Body of pancreas (tissue), 4 donors: ENCODE measurements at regions not wholly inside any gene's neighbourhood (a gene's known extent, or its start where the extent isn't known, plus 50 kb on each side); places are given as distances from the start of the nearest gene placed in this dataset.

ENCODE experiments used
- ATAC-seq: fragments of 150-250 bp; one replicate; pipeline ENCODE4 v1.9.1; 2016
- DNase-seq, 4 donors: peaks; one replicate each; pipeline ENCODE4 v3.0.0-alpha.2; 2019
- H3K27ac ChIP-seq, 4 donors: fragments of 200-600 bp; sonication (generic); 1 replicate in 3 of 4; 2 replicates in 1 of 4; pipeline versions ENCODE4 v1.5.1 to v1.6.1; 2016 to 2019; ENCODE audit warnings: mild to moderate bottlenecking in 1 of 4, mixed read lengths in 1 of 4, moderate library complexity in 1 of 4
- H3K27me3 ChIP-seq, 2 donors: fragments of 200-600 bp; sonication (generic); one replicate each; pipeline ENCODE4 v1.6.0; 2016; ENCODE audit warnings: mild to moderate bottlenecking in 1 of 2
- H3K36me3 ChIP-seq, 2 donors: fragments of 200-600 bp; sonication (generic); replicated peaks in 1 of 2; 2 replicates each; pipeline ENCODE4 v1.5.1; 2016; ENCODE audit warnings: low read depth in 2 of 2; ENCODE audit not compliant: insufficient read depth in 1 of 2
- H3K4me1 ChIP-seq: fragments of 200-600 bp; sonication (generic); one replicate; pipeline ENCODE4 v1.6.0; 2016
- H3K4me3 ChIP-seq, 2 donors: fragments of 200-600 bp; sonication (generic); 1 replicate in 1 of 2; 2 replicates in 1 of 2; pipeline ENCODE4 v1.5.1; 2016 to 2019
- H3K9me3 ChIP-seq, 3 donors: fragments of 200-600 bp; sonication (generic); 1 replicate in 2 of 3; 2 replicates in 1 of 3; pipeline ENCODE4 v1.5.1; 2016
- POLR2A ChIP-seq, 3 donors: fragments of 450-650 bp; IDR thresholded peaks; one replicate each; pipeline ENCODE4 v1.6.1; 2016; ENCODE audit warnings: antibody characterized with exemption in 3 of 3, mild to moderate bottlenecking in 2 of 3
- WGBS, 2 donors: methylation state at CpG; one replicate each; pipeline ENCODE4 v1.1.5; 2017; 5-methylcytosine and 5-hydroxymethylcytosine counted together
- intact Hi-C: fragments of 100-400 bp; cut with DNase I; formaldehyde crosslinking; loops from one replicate; pipeline ENCODE4 v1.15.1; 2023
- TF ChIP-seq, protein P1 (sequence below), 7 experiments: fragments of 450-650 bp in 4 of 7; fragments of 200-600 bp in 3 of 7; sonication (generic) in 3 of 7; IDR thresholded peaks; one replicate each; pipeline ENCODE4 v1.5.1; 2016 to 2019; ENCODE audit warnings: antibody characterized with exemption in 7 of 7

- Histone ChIP-seq H3K9me3 (no peaks in the 10 kb centered on the region), H3K36me3 (no peaks in the 10 kb centered on the region), H3K27ac (no peak overlapping the region), H3K27me3 (no peaks in the 10 kb centered on the region), H3K4me3 (no peak overlapping the region), H3K4me1 (no peaks in the 10 kb centered on the region)
- no peak for TF ChIP-seq POLR2A (IDR thresholded peaks at IDR 0.05)
- TF ChIP-seq, protein P1, sequence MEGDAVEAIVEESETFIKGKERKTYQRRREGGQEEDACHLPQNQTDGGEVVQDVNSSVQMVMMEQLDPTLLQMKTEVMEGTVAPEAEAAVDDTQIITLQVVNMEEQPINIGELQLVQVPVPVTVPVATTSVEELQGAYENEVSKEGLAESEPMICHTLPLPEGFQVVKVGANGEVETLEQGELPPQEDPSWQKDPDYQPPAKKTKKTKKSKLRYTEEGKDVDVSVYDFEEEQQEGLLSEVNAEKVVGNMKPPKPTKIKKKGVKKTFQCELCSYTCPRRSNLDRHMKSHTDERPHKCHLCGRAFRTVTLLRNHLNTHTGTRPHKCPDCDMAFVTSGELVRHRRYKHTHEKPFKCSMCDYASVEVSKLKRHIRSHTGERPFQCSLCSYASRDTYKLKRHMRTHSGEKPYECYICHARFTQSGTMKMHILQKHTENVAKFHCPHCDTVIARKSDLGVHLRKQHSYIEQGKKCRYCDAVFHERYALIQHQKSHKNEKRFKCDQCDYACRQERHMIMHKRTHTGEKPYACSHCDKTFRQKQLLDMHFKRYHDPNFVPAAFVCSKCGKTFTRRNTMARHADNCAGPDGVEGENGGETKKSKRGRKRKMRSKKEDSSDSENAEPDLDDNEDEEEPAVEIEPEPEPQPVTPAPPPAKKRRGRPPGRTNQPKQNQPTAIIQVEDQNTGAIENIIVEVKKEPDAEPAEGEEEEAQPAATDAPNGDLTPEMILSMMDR (IDR thresholded peaks at IDR 0.05), result no peak
- no peak for ATAC-seq
- 75 to 89% methylated on average over 4 of the region's 4 CpGs for WGBS, 2 donors
- intact Hi-C loops, result no loop called here
- DNase-seq, result no peak
Measured at GRCh38 chr2:147164563-147164962, 680.3 kb upstream of the ACVR2A start.

DNA sequence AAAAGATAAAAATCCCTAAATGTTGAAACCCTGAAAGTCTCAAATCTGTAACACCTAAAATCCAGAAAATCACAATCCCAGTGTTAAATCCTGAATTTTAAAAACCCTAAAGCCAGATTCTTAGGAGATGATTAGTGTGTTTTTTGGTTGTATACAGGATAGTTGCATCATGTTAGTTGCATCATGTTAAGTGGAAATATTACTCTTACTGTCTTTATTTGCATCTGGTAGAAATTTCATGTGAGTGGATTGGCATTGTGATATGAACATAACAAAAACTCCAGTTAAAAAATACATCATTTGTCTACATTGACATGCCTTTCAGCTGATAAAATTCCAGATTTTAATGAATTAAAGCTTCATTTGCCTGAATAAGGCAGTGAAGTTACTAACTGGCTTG, 683.1 kb upstream of the ACVR2A start:
- no peak for ATAC-seq
- H3K4me3 ChIP-seq, result no peak overlapping the region
- H3K4me1 ChIP-seq, result no peaks in the 10 kb centered on the region
- TF ChIP-seq, protein P1 (IDR thresholded peaks at IDR 0.05), result no peak
- no peak for TF ChIP-seq POLR2A (IDR thresholded peaks at IDR 0.05)
- H3K27ac ChIP-seq, result no peak overlapping the region
- no peak for DNase-seq
- no peaks in the 10 kb centered on the region for H3K9me3 ChIP-seq
- no peaks in the 10 kb centered on the region for H3K36me3 ChIP-seq
- H3K27me3 ChIP-seq, result no peaks in the 10 kb centered on the region
- intact Hi-C loops, result no loop called here

DNA sequence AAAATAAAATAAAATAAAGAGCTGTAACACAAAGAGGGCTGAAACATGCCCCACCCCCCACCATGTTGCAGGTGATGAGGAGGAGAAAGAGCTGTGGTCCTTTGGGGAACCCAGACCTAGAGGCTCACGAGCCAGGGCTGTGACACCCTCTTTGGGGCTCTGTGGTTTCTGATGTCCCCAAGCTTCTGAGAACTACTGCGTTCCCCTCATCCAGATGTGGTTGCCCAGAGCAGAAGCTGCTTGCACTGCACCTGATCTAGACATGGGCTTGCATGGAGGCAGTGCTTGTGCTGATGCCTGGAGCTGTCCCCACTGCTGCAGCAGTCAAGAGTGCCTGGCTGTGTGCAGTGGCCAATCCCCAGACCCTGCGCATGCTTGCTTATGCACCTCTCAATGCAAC, 687.9 kb upstream of the ACVR2A start:
- no peaks in the 10 kb centered on the region for H3K4me1 ChIP-seq
- intact Hi-C loops, result no loop called here
- H3K9me3 ChIP-seq, result no peaks in the 10 kb centered on the region
- TF ChIP-seq POLR2A (IDR thresholded peaks at IDR 0.05), result no peak
- TF ChIP-seq, protein P1 (IDR thresholded peaks at IDR 0.05), result no peak
- ATAC-seq, result no peak
- no peaks in the 10 kb centered on the region for H3K36me3 ChIP-seq
- no peak for DNase-seq
- H3K4me3 ChIP-seq, result no peak overlapping the region
- 71 to 89% methylated on average over 2 to 3 of the region's 3 CpGs for WGBS, 2 donors
- no peak overlapping the region for H3K27ac ChIP-seq
- no peaks in the 10 kb centered on the region for H3K27me3 ChIP-seq

GRCh38 chr2:147150241-147150635, 694.6 kb upstream of the ACVR2A start:
- DNase-seq (no peak), ATAC-seq (no peak)
- Histone ChIP-seq H3K27ac (no peak overlapping the region), H3K9me3 (no peaks in the 10 kb centered on the region), H3K4me1 (no peaks in the 10 kb centered on the region), H3K4me3 (no peak overlapping the region), H3K36me3 (no peaks in the 10 kb centered on the region), H3K27me3 (no peaks in the 10 kb centered on the region)
- intact Hi-C loops, result no loop called here
- WGBS, 2 donors, result 74% methylated on average over 4 of the region's 4 CpGs; no CpG with 5 or more reads in 1 of the 2 donors
- TF ChIP-seq POLR2A (IDR thresholded peaks at IDR 0.05), result no peak
- TF ChIP-seq, protein P1 (IDR thresholded peaks at IDR 0.05), result no peak

DNA sequence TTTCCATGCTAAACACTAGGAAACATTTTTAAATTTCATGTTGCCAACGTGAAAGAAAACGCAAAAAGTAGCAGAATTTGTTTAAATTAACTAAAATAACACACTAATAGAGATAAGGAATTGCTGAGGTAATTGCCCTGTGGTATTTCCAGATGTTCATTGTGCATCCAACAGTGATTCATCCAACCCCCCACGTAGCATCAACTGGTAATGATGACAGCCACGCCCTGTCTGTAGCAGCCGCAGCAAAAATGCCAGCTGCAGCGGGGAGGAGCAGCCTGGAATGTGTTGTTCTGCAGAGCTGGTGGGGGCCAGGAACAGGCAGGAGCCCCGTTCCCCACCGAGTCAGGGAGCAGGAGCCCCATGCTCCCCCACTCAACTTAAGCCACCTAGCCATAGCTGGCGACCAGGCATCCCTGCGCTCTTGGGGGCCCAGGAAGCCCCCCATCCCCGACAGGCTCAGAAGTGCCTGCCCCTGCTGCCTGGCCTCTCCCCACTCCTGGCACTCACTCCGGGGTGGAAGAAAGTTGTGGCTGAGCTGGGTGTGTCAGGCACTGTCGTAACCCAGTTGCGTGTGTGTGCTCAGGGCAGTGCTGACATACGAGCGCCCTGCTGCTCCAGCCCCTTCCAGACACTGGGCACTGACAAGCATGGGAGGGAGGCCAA, 695.1 kb upstream of the ACVR2A start:
- no peak for TF ChIP-seq POLR2A (IDR thresholded peaks at IDR 0.05)
- TF ChIP-seq, protein P1 (IDR thresholded peaks at IDR 0.05), result no peak
- ATAC-seq (no peak), DNase-seq (no peak)
- no peaks in the 10 kb centered on the region for H3K9me3 ChIP-seq
- intact Hi-C loops, result no loop called here
- no peak overlapping the region for H3K27ac ChIP-seq
- no peaks in the 10 kb centered on the region for H3K4me1 ChIP-seq
- no peak overlapping the region for H3K4me3 ChIP-seq
- no peaks in the 10 kb centered on the region for H3K36me3 ChIP-seq
- no peaks in the 10 kb centered on the region for H3K27me3 ChIP-seq
- WGBS, 2 donors, result 76 to 84% methylated on average over 6 to 14 of the region's 16 CpGs
